Stimulated activated CD8-positive, alpha-beta memory T cell treated with anti-CD3 and anti-CD28 coated beads, Interleukin-15, amount 100 ng/mL, for 48 hours (primary cell): ENCODE measurements at regions not wholly inside any gene's neighbourhood (a gene's known extent, or its start where the extent isn't known, plus 50 kb on each side); places are given as distances from the start of the nearest gene placed in this dataset.

Source experiments
- DNase-seq, 2 donors: peaks; one replicate each; pipeline ENCODE4 v3.0.0-alpha.2; 2020; ENCODE audit warnings: low read depth in 2 of 2

DNA sequence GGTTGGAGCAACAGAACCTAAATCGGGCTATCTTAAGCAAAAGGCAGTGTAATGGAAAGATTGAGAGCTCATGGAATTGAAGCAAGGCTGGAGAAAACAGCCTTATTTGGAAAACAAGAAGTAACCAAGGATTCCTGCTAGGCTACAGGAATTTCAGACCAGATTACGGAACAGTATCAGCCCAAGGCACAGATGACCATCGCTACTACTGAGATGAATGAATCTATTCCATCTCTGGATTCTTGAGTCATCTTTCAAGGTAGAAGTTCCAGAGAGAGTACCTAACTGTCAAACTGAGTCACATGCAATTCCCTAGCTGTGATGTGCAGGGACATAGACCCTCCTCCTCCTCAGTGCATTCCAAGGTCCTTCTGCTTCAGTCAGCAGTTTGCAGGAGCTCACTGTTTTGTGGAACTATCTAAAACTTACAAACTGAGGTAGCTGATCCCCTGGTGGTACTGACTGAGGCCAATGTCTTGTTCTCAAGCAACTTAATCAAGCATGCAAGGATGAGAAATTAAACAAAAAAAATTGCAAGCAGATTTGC, 62.0 kb upstream of the SMLR1 start:
- DNase-seq, result no peak

DNA sequence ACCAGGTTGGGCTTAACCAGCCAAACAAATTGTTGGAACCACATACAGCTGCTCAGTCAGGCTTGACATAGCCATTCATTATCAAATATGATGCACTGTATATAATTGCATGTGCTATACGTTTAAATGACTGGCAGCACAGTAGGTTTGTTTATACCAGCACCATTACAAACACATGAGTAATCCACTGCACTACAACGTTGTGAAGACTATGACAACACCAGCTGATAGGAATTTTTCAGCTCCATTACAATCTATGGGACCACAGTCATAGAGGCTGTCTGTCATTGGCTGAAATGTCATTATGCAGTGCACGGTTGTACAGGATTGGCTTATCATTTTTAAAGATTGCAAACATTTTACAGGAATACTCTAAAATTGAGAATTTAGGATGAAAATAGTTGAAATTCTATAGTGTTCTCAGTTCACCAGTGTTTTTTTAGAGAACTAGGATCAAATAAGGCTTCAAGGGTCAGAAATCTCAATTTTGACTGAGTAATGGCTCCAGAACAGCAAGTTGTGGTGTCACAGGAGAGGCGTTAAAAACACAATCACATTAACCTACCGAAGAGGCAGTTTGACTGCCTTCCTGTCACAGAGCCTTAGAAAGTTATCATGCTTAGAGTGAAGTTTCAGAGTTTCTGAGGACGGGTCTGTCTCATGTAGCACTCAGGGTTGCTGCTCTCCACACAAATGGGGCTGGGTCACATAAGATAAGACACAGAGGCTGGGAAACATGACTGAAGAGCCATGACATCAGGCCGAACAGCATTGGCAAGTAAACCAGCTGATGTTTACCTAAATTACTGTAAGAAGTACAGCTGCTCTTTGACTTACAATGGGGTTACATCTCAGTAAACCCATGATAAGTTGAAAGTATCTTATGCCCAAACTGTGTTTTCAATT, 60.7 kb upstream of the SMLR1 start:
- no peak for DNase-seq

DNA sequence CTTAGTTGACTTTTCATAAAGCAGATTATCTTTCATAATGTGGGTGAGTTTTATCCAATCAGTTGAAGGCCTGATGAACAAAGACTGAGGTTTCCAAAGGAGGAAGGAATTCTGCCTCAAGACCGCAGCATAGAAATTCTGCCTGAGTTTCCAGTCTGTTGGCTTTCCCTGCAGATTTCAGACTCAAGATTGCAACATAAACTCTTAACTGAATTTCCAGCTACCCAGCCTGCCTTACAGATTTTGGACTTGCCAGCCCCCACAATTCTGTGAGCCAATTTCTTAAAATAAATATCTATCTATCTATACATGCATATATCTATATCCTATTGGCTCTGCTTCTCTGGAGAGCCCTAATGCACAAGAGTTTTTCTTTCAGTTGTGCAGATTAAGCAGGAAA, 57.3 kb upstream of the SMLR1 start:
- no peak for DNase-seq

DNA sequence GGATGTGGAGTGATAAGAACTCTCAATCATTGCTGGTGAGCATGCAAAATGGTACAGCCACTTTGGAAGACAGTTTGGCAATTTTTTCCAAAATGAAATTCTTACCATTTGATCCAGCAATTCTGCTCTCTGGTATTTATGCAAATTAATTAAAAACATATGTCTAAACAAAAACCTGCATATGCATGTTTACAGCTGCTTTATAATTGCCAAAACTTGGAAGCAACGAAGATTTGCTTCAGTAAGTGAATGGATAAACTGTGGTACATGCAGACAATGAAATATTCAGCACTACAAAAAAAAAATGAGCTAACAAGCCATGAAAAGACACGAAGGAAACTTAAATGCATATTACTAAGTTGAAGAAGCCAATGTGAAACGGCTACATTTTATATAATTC, 55.5 kb upstream of the SMLR1 start:
- DNase-seq, result no peak

DNA sequence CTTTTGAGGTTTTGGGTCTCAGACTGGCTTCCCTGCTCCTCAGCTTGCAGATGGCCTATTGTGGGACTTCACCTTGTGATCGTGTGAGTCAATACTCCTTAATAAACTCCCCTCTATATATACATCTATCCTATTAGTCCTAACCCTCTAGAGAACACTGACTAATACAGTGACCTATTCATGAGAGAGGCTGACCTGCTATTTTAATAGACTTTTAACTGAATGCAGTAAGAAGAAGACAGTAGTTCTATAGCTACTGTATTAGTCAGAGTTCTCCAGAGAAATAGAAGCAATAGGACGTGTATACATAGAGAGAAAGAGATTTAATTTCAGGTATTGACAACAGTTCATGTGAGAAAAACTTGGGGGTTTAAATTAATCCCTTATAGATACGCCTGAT, 53.3 kb upstream of the SMLR1 start:
- DNase-seq, result no peak

DNA sequence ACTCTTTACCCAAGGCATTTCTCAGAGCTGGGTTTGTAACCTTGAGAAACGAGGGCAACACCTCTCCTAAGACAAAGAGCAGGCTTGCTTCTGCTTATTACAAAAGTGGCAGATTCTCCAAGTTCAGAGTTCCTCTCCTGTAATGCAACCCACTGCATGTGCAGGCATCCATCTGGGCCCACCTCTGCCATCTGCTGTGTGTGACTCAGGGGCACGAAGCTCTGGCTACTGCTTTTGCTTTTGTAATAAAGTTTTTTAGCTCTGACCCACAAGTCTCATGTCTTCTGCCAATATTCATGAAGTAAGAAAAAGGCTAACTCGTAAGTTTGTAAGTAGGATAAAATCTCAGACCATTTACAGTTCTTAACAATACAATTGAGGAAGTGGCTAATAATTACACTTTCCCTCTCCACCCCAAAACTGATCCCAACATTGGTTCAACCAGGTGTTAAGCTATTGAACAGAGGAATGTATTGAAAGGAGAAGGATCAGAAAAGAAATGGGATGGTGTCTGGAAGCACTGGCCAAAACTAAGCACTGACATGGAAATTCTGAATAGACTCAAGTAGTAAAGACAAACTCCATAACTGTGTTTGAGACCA, 51.7 kb upstream of the SMLR1 start:
- no peak for DNase-seq

DNA sequence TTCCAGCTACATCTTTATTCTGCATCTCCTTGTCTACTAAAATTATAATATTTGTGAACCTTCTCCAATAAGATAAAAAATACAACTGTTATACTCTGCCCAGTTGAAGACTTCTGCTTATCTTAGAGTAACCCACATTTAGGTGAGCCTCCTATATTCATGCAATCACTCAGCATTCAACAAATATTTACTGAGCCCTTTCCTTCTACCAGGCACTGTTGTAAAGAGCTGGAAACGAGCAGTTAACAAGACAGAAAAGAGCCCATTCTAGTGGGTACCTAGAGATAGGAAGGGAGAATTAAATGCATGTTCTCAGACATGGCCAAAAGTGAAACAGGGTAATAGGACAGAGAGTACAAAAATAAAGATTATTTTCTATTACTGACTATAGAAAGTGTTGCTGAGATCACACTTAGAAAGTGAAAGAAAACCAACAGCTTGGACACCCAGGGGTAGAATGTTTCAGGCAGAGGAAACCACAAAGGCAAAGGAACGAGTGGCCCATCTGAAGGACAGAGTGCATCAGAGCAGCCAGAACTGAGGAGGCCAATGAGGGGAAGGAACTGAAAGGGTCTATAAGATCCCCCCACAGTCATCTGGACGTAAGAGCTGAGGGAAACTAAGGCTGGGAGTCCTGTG, 50.8 kb upstream of the SMLR1 start:
- DNase-seq, result no peak
